ENCODE measurements at regions not wholly inside any gene's neighbourhood (a gene's known extent, or its start where the extent isn't known, plus 50 kb on each side); places are given as distances from the start of the nearest gene placed in this dataset.

GRCh38 chr11:104594228-104594958 lies 303.9 kb downstream of the CASP12 start:
- no peaks in the 10 kb centered on the region for H3K27me3 ChIP-seq
- no peaks in the 10 kb centered on the region for H3K4me1 ChIP-seq
- TF ChIP-seq POLR2AphosphoS5 (IDR thresholded peaks at IDR 0.05; ENCODE audit: insufficient read depth in 1 of 2, low read depth in 1 of 2) = no peak
- TF ChIP-seq, protein P1, sequence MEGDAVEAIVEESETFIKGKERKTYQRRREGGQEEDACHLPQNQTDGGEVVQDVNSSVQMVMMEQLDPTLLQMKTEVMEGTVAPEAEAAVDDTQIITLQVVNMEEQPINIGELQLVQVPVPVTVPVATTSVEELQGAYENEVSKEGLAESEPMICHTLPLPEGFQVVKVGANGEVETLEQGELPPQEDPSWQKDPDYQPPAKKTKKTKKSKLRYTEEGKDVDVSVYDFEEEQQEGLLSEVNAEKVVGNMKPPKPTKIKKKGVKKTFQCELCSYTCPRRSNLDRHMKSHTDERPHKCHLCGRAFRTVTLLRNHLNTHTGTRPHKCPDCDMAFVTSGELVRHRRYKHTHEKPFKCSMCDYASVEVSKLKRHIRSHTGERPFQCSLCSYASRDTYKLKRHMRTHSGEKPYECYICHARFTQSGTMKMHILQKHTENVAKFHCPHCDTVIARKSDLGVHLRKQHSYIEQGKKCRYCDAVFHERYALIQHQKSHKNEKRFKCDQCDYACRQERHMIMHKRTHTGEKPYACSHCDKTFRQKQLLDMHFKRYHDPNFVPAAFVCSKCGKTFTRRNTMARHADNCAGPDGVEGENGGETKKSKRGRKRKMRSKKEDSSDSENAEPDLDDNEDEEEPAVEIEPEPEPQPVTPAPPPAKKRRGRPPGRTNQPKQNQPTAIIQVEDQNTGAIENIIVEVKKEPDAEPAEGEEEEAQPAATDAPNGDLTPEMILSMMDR (IDR thresholded peaks at IDR 0.05) = no peak
- no peak for TF ChIP-seq POLR2A (IDR thresholded peaks at IDR 0.05)
- no peaks in the 10 kb centered on the region for H3K36me3 ChIP-seq
- no peak overlapping the region for H3K27ac ChIP-seq
- DNase-seq (ENCODE audit: extremely low spot score in 2 of 2) = no peak
- intact Hi-C loops (cut with DNase I) = no loop called here
- H3K9me3 ChIP-seq = no peaks in the 10 kb centered on the region
- H3K4me3 ChIP-seq = no peak overlapping the region

- no peaks in the 10 kb centered on the region for H3K27me3 ChIP-seq
- H3K4me1 ChIP-seq = no peaks in the 10 kb centered on the region
- H3K27ac ChIP-seq = no peak overlapping the region
- intact Hi-C loops (cut with DNase I) = no loop called here
- TF ChIP-seq POLR2A (IDR thresholded peaks at IDR 0.05) (no peak), POLR2AphosphoS5 (IDR thresholded peaks at IDR 0.05; ENCODE audit: insufficient read depth in 1 of 2, low read depth in 1 of 2) (no peak)
- TF ChIP-seq, protein P1 (IDR thresholded peaks at IDR 0.05) = no peak
- no peak overlapping the region for H3K4me3 ChIP-seq
- H3K36me3 ChIP-seq = no peaks in the 10 kb centered on the region
- H3K9me3 ChIP-seq = no peaks in the 10 kb centered on the region
- DNase-seq (ENCODE audit: extremely low spot score in 2 of 2) = no peak
Observed at GRCh38 chr11:104588970-104589369, 309.3 kb downstream of the CASP12 start.

DNA sequence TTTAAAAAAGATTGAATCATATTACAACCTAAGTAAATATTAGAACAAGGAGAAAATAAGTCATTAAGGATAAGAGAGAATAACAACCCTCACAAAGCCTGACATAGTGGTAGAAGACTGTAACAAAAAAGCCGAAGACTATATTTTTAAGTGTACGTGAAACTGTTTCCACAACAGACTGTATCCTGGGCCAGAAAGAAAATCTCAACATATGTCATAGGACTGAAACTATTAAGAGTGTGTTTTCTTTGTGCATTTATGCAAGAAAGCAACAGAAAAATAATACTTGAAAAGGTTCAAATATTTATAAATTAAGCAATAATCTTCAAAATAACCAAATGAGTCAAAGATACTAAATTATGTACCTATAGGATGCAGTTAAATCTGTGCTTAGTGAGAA lies 309.8 kb downstream of the CASP12 start:
- Histone ChIP-seq H3K9me3 (no peaks in the 10 kb centered on the region), H3K27ac (no peak overlapping the region), H3K36me3 (no peaks in the 10 kb centered on the region), H3K4me3 (no peak overlapping the region), H3K4me1 (no peaks in the 10 kb centered on the region), H3K27me3 (no peaks in the 10 kb centered on the region)
- intact Hi-C loops (cut with DNase I) = no loop called here
- no peak for DNase-seq (ENCODE audit: extremely low spot score in 2 of 2)
- TF ChIP-seq POLR2A (IDR thresholded peaks at IDR 0.05) (no peak), POLR2AphosphoS5 (IDR thresholded peaks at IDR 0.05; ENCODE audit: insufficient read depth in 1 of 2, low read depth in 1 of 2) (no peak)
- TF ChIP-seq, protein P1 (IDR thresholded peaks at IDR 0.05) = no peak

DNA sequence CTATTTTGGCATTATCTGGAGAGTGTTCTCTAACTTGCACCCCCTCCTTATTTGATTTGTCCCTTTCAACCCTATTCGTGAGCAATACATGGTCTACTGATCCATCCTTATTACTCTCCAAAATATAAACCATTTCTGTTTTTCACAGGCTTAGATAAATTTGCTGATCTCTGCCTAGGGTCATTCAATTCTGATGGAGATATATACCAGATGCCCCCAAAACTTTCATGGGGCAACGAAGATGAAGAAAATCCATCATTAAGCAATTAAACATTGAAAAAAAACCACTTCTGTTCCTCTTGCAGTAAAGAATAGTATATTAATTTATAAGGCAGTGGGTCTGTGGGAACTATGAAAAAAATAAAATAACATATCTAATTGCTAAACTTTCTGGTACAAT lies 313.4 kb downstream of the CASP12 start:
- intact Hi-C loops (cut with DNase I) = no loop called here
- Histone ChIP-seq H3K9me3 (no peaks in the 10 kb centered on the region), H3K27me3 (no peaks in the 10 kb centered on the region), H3K27ac (no peak overlapping the region), H3K4me1 (no peaks in the 10 kb centered on the region), H3K36me3 (no peaks in the 10 kb centered on the region), H3K4me3 (no peak overlapping the region)
- TF ChIP-seq, protein P1 (IDR thresholded peaks at IDR 0.05) = no peak
- TF ChIP-seq POLR2AphosphoS5 (IDR thresholded peaks at IDR 0.05; ENCODE audit: insufficient read depth in 1 of 2, low read depth in 1 of 2) (no peak), POLR2A (IDR thresholded peaks at IDR 0.05) (no peak)
- DNase-seq (ENCODE audit: extremely low spot score in 2 of 2) = no peak

DNA sequence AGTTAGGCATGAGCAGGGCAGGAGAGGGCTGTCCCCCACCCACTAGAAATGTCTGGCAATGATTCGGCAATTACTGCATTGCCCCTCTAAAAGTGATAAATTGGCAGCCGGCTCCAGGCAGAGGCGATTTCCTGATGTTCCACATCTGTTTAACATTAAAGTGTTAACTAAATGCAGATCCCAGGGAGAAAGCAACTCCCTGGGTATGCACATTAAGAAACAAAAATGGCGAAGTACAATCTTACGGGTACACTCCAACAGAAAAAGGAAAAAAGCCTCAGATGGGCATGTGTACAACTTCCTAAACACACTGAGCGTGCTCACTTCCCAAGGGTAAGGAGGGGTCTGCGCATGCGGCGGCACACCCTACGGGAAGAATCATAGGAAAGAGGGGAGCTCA lies 314.4 kb downstream of the CASP12 start:
- Histone ChIP-seq H3K27ac (no peak overlapping the region), H3K4me3 (no peak overlapping the region), H3K4me1 (no peaks in the 10 kb centered on the region), H3K36me3 (no peaks in the 10 kb centered on the region), H3K27me3 (no peaks in the 10 kb centered on the region), H3K9me3 (no peaks in the 10 kb centered on the region)
- TF ChIP-seq, protein P1 (IDR thresholded peaks at IDR 0.05) = no peak
- TF ChIP-seq POLR2A (IDR thresholded peaks at IDR 0.05) (no peak), POLR2AphosphoS5 (IDR thresholded peaks at IDR 0.05; ENCODE audit: insufficient read depth in 1 of 2, low read depth in 1 of 2) (no peak)
- intact Hi-C loops (cut with DNase I) = no loop called here
- DNase-seq (ENCODE audit: extremely low spot score in 2 of 2) = no peak
